HEK293 (cell line): ENCODE measurements at regions not wholly inside any gene's neighbourhood (a gene's known extent, or its start where the extent isn't known, plus 50 kb on each side); places are given as distances from the start of the nearest gene placed in this dataset.

ENCODE experiments used
- YY1 ChIP-seq: fragments of 450-650 bp; formaldehyde crosslinking; IDR thresholded peaks from 2 replicates; pipeline ENCODE4 v1.5.1; 2018; ENCODE audit warnings: missing biosample characterization, missing genetic modification characterization
- TF ChIP-seq, protein P1 (sequence below): fragments of 450-650 bp; formaldehyde crosslinking; IDR thresholded peaks from 2 replicates; pipeline ENCODE4 v1.5.1; 2016; ENCODE audit warnings: missing biosample characterization, missing genetic modification characterization
- TF ChIP-seq, protein P2 (sequence below): sonication (generic); formaldehyde crosslinking; IDR thresholded peaks from 2 replicates; pipeline ENCODE4 v1.8.1; 2022; ENCODE audit warnings: mild to moderate bottlenecking, moderate library complexity, missing genetic modification reagents

DNA sequence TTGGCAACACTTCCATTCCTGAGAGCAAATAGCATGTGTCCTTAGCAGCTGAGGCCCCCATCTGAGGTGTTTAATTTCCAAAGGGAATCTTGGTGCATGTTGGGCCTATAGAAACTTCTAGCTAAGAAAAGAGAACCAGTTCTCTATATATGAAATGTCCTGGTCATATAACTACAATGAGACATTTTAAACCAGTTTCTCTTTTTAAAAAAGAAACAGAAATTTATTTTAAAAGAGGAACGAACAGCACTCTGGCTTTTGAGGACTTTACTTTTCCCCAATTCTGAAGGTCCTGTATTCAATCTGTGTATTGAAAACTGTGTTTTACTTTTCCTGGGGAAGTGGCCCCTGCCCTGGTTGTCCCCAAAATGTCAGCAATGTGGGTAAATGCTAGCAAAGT is 94.0 kb upstream of the FOXN2 start:
- TF ChIP-seq YY1 (tag by site-specific recombination): no peak
- TF ChIP-seq, protein P1, sequence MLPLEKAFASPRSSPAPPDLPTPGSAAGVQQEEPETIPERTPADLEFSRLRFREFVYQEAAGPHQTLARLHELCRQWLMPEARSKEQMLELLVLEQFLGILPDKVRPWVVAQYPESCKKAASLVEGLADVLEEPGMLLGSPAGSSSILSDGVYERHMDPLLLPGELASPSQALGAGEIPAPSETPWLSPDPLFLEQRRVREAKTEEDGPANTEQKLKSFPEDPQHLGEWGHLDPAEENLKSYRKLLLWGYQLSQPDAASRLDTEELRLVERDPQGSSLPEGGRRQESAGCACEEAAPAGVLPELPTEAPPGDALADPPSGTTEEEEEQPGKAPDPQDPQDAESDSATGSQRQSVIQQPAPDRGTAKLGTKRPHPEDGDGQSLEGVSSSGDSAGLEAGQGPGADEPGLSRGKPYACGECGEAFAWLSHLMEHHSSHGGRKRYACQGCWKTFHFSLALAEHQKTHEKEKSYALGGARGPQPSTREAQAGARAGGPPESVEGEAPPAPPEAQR: no peak
- TF ChIP-seq, protein P2, sequence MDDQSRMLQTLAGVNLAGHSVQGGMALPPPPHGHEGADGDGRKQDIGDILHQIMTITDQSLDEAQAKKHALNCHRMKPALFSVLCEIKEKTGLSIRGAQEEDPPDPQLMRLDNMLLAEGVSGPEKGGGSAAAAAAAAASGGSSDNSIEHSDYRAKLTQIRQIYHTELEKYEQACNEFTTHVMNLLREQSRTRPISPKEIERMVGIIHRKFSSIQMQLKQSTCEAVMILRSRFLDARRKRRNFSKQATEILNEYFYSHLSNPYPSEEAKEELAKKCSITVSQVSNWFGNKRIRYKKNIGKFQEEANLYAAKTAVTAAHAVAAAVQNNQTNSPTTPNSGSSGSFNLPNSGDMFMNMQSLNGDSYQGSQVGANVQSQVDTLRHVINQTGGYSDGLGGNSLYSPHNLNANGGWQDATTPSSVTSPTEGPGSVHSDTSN (CRISPR knock-in tag): no peak
